H9 (cell line): ENCODE measurements at regions not wholly inside any gene's neighbourhood (a gene's known extent, or its start where the extent isn't known, plus 50 kb on each side); places are given as distances from the start of the nearest gene placed in this dataset.

ENCODE experiments used
- DNase-seq: peaks from one replicate; pipeline ENCODE4 v3.0.0-alpha.2; 2017
- H2AFZ ChIP-seq: one replicate; pipeline ENCODE4 v1.6.1; 2013; ENCODE audit warnings: mild to moderate bottlenecking, low read length, control low read depth, moderate library complexity
- H2AK5ac ChIP-seq: 2 replicates; pipeline ENCODE4 v1.6.1; 2013; ENCODE audit warnings: low read length, control low read depth, mixed read lengths; ENCODE audit not compliant: insufficient read length
- H2BK120ac ChIP-seq: one replicate; pipeline ENCODE4 v1.6.1; 2013; ENCODE audit warnings: low read depth, mild to moderate bottlenecking, low read length, control low read depth, inconsistent platforms; ENCODE audit not compliant: poor library complexity, severe bottlenecking
- H2BK12ac ChIP-seq: 2 replicates; pipeline ENCODE4 v1.6.1; 2013; ENCODE audit warnings: low read length, control low read depth, mixed read lengths, low read depth; ENCODE audit not compliant: insufficient read length
- H2BK15ac ChIP-seq: 2 replicates; pipeline ENCODE4 v1.6.1; 2013; ENCODE audit warnings: low read depth, low read length, control low read depth
- H2BK20ac ChIP-seq: one replicate; pipeline ENCODE4 v1.6.1; 2013; ENCODE audit warnings: low read depth, mild to moderate bottlenecking, low read length, control low read depth, inconsistent platforms; ENCODE audit not compliant: poor library complexity, severe bottlenecking
- H2BK5ac ChIP-seq: 2 replicates; pipeline ENCODE4 v1.6.1; 2013; ENCODE audit warnings: low read length, control low read depth, mixed read lengths; ENCODE audit not compliant: insufficient read length
- H3K14ac ChIP-seq: 2 replicates; pipeline ENCODE4 v1.6.1; 2013; ENCODE audit warnings: low read length, control low read depth; ENCODE audit not compliant: insufficient read depth
- H3K18ac ChIP-seq: 2 replicates; pipeline ENCODE4 v1.6.1; 2013; ENCODE audit warnings: low read depth, mild to moderate bottlenecking, mixed read lengths, low read length, control low read depth; ENCODE audit not compliant: insufficient read length
- H3K23ac ChIP-seq: 2 replicates; pipeline ENCODE4 v1.6.1; 2013; ENCODE audit warnings: low read length, control low read depth, mixed read lengths, low read depth; ENCODE audit not compliant: insufficient read length
- H3K23me2 ChIP-seq: 2 replicates; pipeline ENCODE4 v1.6.1; 2013; ENCODE audit warnings: low read depth, mild to moderate bottlenecking, mixed read lengths, low read length, control low read depth; ENCODE audit not compliant: insufficient read length, poor library complexity, severe bottlenecking
- H3K27ac ChIP-seq: 2 replicates; pipeline ENCODE4 v1.5.1; 2013; ENCODE audit warnings: low read length, control low read depth, mixed read lengths, low read depth; ENCODE audit not compliant: insufficient read length
- H3K27me3 ChIP-seq: 2 replicates; pipeline ENCODE4 v1.6.1; 2013; ENCODE audit warnings: low read length, control low read depth, inconsistent platforms; ENCODE audit not compliant: insufficient read depth
- H3K4ac ChIP-seq: 2 replicates; pipeline ENCODE4 v1.6.1; 2013; ENCODE audit warnings: low read depth, mild to moderate bottlenecking, control low read depth, inconsistent platforms, low read length, moderate library complexity
- H3K4me1 ChIP-seq: 2 replicates; pipeline ENCODE4 v1.6.1; 2013; ENCODE audit warnings: low read length, control low read depth, inconsistent platforms; ENCODE audit not compliant: insufficient read depth
- H3K4me2 ChIP-seq: 2 replicates; pipeline ENCODE4 v1.6.1; 2013; ENCODE audit warnings: low read length, control low read depth, mixed read lengths; ENCODE audit not compliant: insufficient read length, insufficient read depth
- H3K56ac ChIP-seq: 2 replicates; pipeline ENCODE4 v1.6.1; 2013; ENCODE audit warnings: low read depth, mild to moderate bottlenecking, mixed read lengths, low read length, control low read depth; ENCODE audit not compliant: insufficient read length
- H3K79me1 ChIP-seq: 2 replicates; pipeline ENCODE4 v1.6.1; 2013; ENCODE audit warnings: low read depth, mild to moderate bottlenecking, moderate library complexity, low read length, control low read depth, inconsistent platforms; ENCODE audit not compliant: insufficient read depth, poor library complexity, severe bottlenecking
- H3K79me2 ChIP-seq: 2 replicates; pipeline ENCODE4 v1.6.1; 2013; ENCODE audit warnings: low read length, control low read depth, inconsistent platforms; ENCODE audit not compliant: insufficient read depth
- H3K9ac ChIP-seq: 2 replicates; pipeline ENCODE4 v1.6.1; 2013; ENCODE audit warnings: low read length, control low read depth, mixed read lengths; ENCODE audit not compliant: insufficient read length; ENCODE audit errors: extremely low read depth
- H3K9me3 ChIP-seq: one replicate; pipeline ENCODE4 v1.6.1; 2013; ENCODE audit warnings: low read depth, low read length, inconsistent platforms; ENCODE audit not compliant: control insufficient read depth
- H3T11ph ChIP-seq: one replicate; pipeline ENCODE4 v1.6.1; 2013; ENCODE audit warnings: mild to moderate bottlenecking, low read length, control low read depth, inconsistent platforms
- H4K20me1 ChIP-seq: one replicate; pipeline ENCODE4 v1.6.1; 2013; ENCODE audit not compliant: control insufficient read depth, insufficient read length, insufficient read depth
- H4K5ac ChIP-seq: 2 replicates; pipeline ENCODE4 v1.6.1; 2013; ENCODE audit warnings: low read depth, mild to moderate bottlenecking, mixed read lengths, low read length, control low read depth; ENCODE audit not compliant: insufficient read length
- H4K8ac ChIP-seq: replicated peaks from 2 replicates; pipeline ENCODE4 v1.6.1; 2013; ENCODE audit warnings: low read length, control low read depth, mixed read lengths, low read depth; ENCODE audit not compliant: insufficient read length
- H4K91ac ChIP-seq: 2 replicates; pipeline ENCODE4 v1.6.1; 2013; ENCODE audit warnings: low read depth, mild to moderate bottlenecking, moderate library complexity, mixed read lengths, low read length, control low read depth; ENCODE audit not compliant: insufficient read length
- H3K27ac Mint-ChIP-seq, 3 experiments: 2 replicates in 2 of 3; 3 replicates in 1 of 3; pipeline ENCODE4 v1.8.0; 2020 to 2021; ENCODE audit warnings: mixed read lengths in 3 of 3, mild to moderate bottlenecking in 1 of 3, moderate library complexity in 1 of 3
- H3K27me3 Mint-ChIP-seq: 2 replicates; pipeline ENCODE4 v1.8.0; 2021; ENCODE audit warnings: low read depth, mild to moderate bottlenecking, moderate library complexity, mixed read lengths
- H3K36me3 Mint-ChIP-seq, 3 experiments: 2 replicates in 2 of 3; 3 replicates in 1 of 3; pipeline ENCODE4 v1.8.0; 2020 to 2021; ENCODE audit warnings: low read depth in 3 of 3, mixed read lengths in 3 of 3; ENCODE audit not compliant: insufficient read depth in 1 of 3
- H3K4me1 Mint-ChIP-seq, 2 experiments: 2 replicates each; pipeline ENCODE4 v1.8.0; 2020; ENCODE audit warnings: mixed read lengths in 2 of 2
- H3K4me3 Mint-ChIP-seq, 2 experiments: 2 replicates in 1 of 2; 3 replicates in 1 of 2; pipeline ENCODE4 v1.8.0; 2020 to 2021; ENCODE audit warnings: mild to moderate bottlenecking in 2 of 2, mixed read lengths in 2 of 2, moderate library complexity in 1 of 2
- H3K9me3 Mint-ChIP-seq, 2 experiments: 2 replicates in 1 of 2; 3 replicates in 1 of 2; pipeline ENCODE4 v1.8.0; 2020; ENCODE audit warnings: mild to moderate bottlenecking in 2 of 2, mixed read lengths in 2 of 2, moderate library complexity in 1 of 2
- WGBS: extraction: QIAGEN DNeasy Blood & Tissue Kit; methylation state at CpG from one replicate; pipeline ENCODE4 v1.1.7; 2013; ENCODE audit warnings: missing lambda C conversion rate, low lambda C conversion rate, mixed read lengths; ENCODE audit not compliant: insufficient read length; ENCODE audit errors: extremely low coverage; 5-methylcytosine and 5-hydroxymethylcytosine counted together
- TF ChIP-seq, protein P1 (sequence below): fragments of 200-600 bp; sonication (generic); conservative IDR thresholded peaks from 3 replicates; pipeline ENCODE4 v1.8.0; 2021; ENCODE audit warnings: antibody characterized with exemption, mild to moderate bottlenecking

DNA sequence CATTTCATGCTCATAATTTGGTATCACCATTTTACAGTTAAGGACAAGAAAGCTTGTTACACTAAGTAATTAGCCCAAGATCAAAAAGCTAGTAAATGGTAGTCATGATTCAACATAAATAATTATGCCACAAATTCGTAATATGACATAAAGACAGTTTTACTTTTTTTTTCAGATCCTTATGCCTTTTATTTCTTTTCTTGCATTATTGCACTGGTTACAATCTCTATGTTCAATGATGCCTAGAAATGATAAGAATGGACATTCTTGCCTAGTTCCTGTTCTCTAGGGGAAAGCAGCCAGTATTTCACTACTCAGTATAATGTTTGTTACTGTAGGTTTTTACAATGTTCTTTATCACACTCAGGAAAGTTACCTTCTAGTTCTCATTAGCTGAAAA lies 106.4 kb upstream of the ARHGAP5 start:
- Mint-ChIP-seq H3K27ac (no peak overlapping the region), H3K4me1 (no peaks in the 10 kb centered on the region), H3K4me3 (no peak overlapping the region), H3K9me3 (peaks cover 24 to 27% of the 10 kb centered on the region in 2 experiments), H3K36me3 (peaks cover 3 to 10% (median 5%) of the 10 kb centered on the region in 3 experiments; a peak in 3 of 7 replicates), H3K27me3 (no peaks in the 10 kb centered on the region)
- Histone ChIP-seq H3K27ac (no peak overlapping the region), H3K23me2 (no peaks in the 10 kb centered on the region), H3K4ac (no peak overlapping the region), H4K5ac (no peak overlapping the region), H3K4me1 (no peaks in the 10 kb centered on the region), H3K18ac (no peak overlapping the region), H2AFZ (no peak overlapping the region), H3K79me2 (no peaks in the 10 kb centered on the region), H2BK12ac (no peak overlapping the region), H4K20me1 (no peaks in the 10 kb centered on the region), H3K56ac (no peak overlapping the region), H3K79me1 (no peaks in the 10 kb centered on the region), H4K91ac (no peak overlapping the region), H2BK120ac (no peak overlapping the region), H3K4me2 (no peak overlapping the region), H3K9ac (no peak overlapping the region), H3K23ac (no peak overlapping the region), H3K27me3 (no peaks in the 10 kb centered on the region), H2AK5ac (no peak overlapping the region), H3K9me3 (peaks cover 17% of the 10 kb centered on the region), H2BK15ac (no peak overlapping the region), H3T11ph (no peak overlapping the region), H2BK5ac (no peak overlapping the region), H2BK20ac (no peak overlapping the region), H4K8ac (no peak overlapping the region), H3K14ac (no peak overlapping the region)
- TF ChIP-seq, protein P1, sequence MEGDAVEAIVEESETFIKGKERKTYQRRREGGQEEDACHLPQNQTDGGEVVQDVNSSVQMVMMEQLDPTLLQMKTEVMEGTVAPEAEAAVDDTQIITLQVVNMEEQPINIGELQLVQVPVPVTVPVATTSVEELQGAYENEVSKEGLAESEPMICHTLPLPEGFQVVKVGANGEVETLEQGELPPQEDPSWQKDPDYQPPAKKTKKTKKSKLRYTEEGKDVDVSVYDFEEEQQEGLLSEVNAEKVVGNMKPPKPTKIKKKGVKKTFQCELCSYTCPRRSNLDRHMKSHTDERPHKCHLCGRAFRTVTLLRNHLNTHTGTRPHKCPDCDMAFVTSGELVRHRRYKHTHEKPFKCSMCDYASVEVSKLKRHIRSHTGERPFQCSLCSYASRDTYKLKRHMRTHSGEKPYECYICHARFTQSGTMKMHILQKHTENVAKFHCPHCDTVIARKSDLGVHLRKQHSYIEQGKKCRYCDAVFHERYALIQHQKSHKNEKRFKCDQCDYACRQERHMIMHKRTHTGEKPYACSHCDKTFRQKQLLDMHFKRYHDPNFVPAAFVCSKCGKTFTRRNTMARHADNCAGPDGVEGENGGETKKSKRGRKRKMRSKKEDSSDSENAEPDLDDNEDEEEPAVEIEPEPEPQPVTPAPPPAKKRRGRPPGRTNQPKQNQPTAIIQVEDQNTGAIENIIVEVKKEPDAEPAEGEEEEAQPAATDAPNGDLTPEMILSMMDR = no peak
- WGBS = no CpG with 5 or more reads among the region's 1 CpG
- DNase-seq = no peak
